Spinal cord (tissue), 9 donors: ENCODE measurements at regions not wholly inside any gene's neighbourhood (a gene's known extent, or its start where the extent isn't known, plus 50 kb on each side); places are given as distances from the start of the nearest gene placed in this dataset.

Experiments used
- DNase-seq, 6 donors: peaks; one replicate each; pipeline versions ENCODE4 v3.0.0 to v3.0.0-alpha.2; 2013 to 2015; ENCODE audit warnings: low spot score in 6 of 6, low read depth in 4 of 6
- H3K27ac ChIP-seq: one replicate; pipeline ENCODE4 v1.5.1; 2013; ENCODE audit warnings: low read depth, low read length, control low read depth
- H3K27me3 ChIP-seq: one replicate; pipeline ENCODE4 v1.6.1; 2013; ENCODE audit warnings: low read length; ENCODE audit not compliant: control insufficient read depth, insufficient read depth
- H3K36me3 ChIP-seq: one replicate; pipeline ENCODE4 v1.6.1; 2013; ENCODE audit warnings: low read length; ENCODE audit not compliant: control insufficient read depth, insufficient read depth
- H3K4me1 ChIP-seq: one replicate; pipeline ENCODE4 v1.6.1; 2013; ENCODE audit warnings: low read length; ENCODE audit not compliant: control insufficient read depth, insufficient read depth
- H3K4me3 ChIP-seq: one replicate; pipeline ENCODE4 v1.5.1; 2013; ENCODE audit warnings: low read depth, low read length, control low read depth
- H3K9me3 ChIP-seq: one replicate; pipeline ENCODE4 v1.6.1; 2013; ENCODE audit warnings: low read length; ENCODE audit not compliant: control insufficient read depth, insufficient read depth
- WGBS: methylation state at CpG from one replicate; pipeline ENCODE4 v1.1.5; 2013; ENCODE audit warnings: missing lambda C conversion rate; ENCODE audit not compliant: insufficient coverage; 5-methylcytosine and 5-hydroxymethylcytosine counted together
- donor health status: healthy.

DNA sequence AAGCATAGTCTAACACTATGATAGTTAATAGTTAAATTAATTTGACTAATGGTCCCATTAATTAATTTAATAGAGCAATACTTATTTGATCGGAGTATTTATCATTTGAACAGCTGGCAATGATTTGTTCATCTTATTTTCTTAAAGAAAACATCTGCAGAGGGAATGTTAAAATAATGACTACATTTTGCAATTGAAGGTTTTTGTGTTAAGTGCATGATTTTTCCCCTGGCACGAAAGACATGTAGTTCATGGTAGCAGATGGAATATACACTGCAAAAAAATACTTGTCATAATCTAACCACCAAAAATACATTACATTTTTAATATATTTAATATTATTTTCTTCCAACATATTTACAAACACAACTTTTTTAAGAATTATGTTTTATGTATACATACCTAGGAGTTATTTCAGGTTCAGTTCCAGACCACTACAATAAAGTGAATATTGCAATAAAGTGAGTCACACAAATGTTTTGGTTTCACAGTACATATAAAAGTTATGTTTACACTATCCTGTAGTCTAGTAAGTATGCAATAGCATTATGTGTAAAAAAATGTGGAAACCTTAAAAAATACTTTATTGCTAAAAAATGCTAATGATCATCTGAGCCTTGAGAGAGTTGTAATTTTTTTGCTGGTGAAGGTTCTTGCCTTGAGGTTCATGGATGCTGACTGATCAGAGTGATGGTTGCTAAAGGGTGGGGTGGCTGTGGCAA is 292.6 kb upstream of the DAB2 start:
- Histone ChIP-seq H3K27me3 (no peaks in the 10 kb centered on the region), H3K4me1 (no peaks in the 10 kb centered on the region), H3K9me3 (no peaks in the 10 kb centered on the region), H3K36me3 (no peaks in the 10 kb centered on the region), H3K4me3 (no peak overlapping the region), H3K27ac (no peak overlapping the region)
- no CpG with 5 or more reads among the region's 2 CpGs for WGBS
- no peak for DNase-seq

DNA sequence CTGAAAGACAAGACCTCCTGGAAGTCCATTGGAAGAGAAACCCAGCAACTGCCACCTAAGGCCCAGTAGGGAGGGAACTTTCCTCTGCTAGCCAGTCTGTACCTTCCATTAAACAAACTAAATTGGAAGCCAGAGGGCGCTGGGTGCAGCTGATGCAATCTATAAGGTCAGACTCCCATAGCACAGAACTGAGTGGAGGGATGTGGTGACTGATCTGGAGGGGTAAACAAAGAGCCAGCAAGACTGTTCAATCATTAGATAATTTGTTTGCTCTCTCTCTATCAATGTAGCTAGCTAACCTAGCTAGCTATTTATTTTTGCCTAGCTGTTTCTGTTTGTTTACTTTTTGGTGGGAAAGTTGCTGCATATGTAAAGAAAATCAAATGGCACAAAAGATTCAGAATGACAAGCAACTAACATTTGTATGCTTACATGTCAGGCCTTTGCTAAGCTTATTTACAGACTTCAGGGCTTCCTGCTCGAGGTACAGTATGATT is 291.8 kb upstream of the DAB2 start:
- Histone ChIP-seq H3K4me3 (no peak overlapping the region), H3K4me1 (no peaks in the 10 kb centered on the region)
- WGBS = no CpG with 5 or more reads among the region's 2 CpGs

DNA sequence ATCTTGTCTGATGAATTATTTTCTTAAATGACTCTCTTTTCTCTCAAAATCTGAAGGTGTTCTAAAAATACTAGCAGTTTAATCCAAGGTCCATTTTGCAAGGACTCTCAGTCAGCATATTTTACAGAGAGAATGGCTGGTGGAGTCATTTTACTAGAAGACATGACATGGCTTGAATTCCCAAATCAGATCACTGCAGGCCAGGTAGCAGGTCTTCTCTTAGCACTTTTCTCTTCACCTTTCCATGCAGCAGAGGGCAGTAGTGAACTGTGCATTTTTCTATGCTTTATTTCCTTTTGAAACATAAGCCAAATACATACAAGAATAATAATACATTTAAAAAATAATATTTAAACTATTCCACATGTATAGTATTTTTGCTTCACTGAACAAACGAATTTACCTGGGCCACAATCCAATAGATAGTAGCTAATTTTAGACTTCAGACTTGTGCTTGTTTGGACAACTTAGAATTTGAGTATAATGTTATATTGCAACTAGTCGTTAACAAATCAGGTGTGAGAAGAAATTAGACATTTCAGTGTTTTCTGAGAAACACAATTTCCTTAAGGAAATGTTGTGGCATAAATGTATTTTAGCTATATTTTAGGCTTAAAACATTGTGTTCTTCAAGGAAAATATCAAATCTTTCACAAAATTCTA is 289.4 kb upstream of the DAB2 start:
- no peaks in the 10 kb centered on the region for H3K4me1 ChIP-seq
- H3K27me3 ChIP-seq = no peaks in the 10 kb centered on the region
- DNase-seq = peak; percentile 28 to 93 (median 56)
- no peaks in the 10 kb centered on the region for H3K9me3 ChIP-seq
- no CpG with 5 or more reads among the region's 2 CpGs for WGBS
- no peak overlapping the region for H3K4me3 ChIP-seq
- no peak overlapping the region for H3K27ac ChIP-seq
- no peaks in the 10 kb centered on the region for H3K36me3 ChIP-seq

More for the DNA sequence above, 291.8 kb upstream of the DAB2 start:
- no peaks in the 10 kb centered on the region for H3K27me3 ChIP-seq
- no peaks in the 10 kb centered on the region for H3K36me3 ChIP-seq
- no peak overlapping the region for H3K27ac ChIP-seq
- no peaks in the 10 kb centered on the region for H3K9me3 ChIP-seq
- peak in 2 of 6 donors; percentile 30 to 63 for DNase-seq

DNA sequence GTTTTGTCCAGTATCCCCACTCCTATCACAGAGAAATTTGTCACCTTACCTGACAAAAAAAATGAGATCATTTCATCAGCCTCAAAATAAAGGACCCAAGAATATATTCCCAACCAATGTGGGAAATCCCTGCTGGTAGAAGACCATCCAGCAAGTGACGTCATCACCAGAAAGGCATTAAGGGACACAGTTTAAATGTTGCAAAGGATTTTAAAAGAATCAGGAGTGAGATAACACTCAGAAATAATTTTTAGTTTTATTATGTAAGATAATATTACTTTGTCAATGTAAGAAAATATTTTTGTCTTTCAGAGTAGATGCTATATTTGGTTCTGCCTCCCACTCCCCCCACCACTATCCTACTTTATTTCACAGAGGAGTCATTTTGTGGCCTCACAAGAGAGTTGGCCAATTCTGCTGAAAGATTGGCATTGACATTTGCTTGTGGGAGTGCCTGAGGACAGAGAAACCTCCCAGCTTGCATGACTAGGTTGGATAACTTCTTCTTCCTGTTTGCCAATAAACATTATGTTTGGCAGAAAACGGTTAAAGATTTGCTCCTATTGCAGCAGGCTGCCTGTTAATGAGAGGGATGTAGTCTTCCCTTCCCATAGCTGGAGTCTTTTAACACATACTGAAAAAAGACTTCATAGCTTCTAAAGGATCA is 288.6 kb upstream of the DAB2 start:
- Histone ChIP-seq H3K36me3 (no peaks in the 10 kb centered on the region), H3K4me1 (no peaks in the 10 kb centered on the region), H3K27me3 (no peaks in the 10 kb centered on the region), H3K27ac (no peak overlapping the region), H3K9me3 (no peaks in the 10 kb centered on the region), H3K4me3 (no peak overlapping the region)
- DNase-seq = peak in 1 of 6 donors; percentile 53
- no CpG with 5 or more reads among the region's 2 CpGs for WGBS

DNA sequence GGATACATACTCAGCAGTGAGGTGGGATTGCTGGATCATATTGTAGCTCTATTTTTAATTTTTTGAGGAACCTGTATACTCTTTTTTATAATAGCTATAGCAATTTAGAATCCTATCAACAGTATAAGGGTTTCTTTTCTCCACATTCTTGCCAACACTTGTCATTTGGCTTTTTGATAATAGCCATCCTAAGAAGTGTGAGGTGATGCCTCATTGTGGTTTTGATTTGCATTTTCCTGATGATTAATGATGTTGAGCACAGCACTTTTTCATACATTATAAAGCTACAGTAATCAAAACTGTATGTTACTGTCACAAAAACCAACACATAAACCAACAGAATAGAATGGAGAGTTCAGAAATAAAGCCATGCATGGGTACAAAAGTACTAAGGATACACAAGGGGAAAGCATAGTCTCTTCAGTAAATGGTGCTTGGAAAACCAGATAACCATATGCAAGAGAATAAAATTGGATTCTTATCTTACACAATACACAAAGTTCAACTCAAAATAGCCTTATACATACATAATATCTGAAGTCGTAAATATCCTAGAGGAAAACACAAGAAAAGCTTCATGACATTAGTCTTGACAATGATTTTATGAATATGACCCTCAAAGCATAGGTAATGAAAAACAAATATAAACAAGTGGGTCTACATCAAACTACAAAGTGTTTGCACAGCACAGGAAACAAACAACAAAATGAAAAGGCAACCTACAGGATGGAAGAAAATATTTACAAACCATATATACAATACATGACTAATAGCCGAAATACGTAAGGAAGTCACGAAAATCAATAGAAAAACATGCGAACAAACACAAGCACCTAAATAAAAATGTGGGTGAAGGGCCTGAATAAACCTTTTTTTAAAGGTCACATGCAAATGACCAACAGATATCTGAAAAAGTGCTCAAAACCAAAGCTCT is 287.8 kb upstream of the DAB2 start:
- WGBS = no CpG with 5 or more reads among the region's 5 CpGs
- Histone ChIP-seq H3K9me3 (no peaks in the 10 kb centered on the region), H3K4me3 (no peak overlapping the region), H3K36me3 (no peaks in the 10 kb centered on the region), H3K27ac (no peak overlapping the region), H3K27me3 (no peaks in the 10 kb centered on the region), H3K4me1 (no peaks in the 10 kb centered on the region)
- DNase-seq = no peak

DNA sequence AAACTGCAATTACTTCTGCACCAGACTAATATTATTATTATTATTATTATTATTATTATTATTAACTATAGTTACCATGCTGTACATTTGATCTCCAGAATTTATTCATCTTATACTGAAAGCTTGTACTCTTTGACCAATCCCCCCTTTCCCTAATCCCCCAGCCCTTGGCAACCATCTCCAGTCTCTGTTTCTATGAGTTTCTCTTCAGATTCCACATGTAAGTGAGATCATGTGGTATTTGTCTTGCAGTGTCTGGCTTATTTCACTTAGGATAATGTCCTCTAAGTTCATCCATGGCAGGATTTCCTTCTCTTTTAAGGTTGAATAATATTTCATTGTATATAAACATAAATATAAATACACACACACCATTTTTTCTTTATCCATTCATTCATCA is 287.0 kb upstream of the DAB2 start:
- no peak overlapping the region for H3K4me3 ChIP-seq
- H3K27ac ChIP-seq = no peak overlapping the region
- H3K4me1 ChIP-seq = no peaks in the 10 kb centered on the region
- no peaks in the 10 kb centered on the region for H3K27me3 ChIP-seq
- H3K9me3 ChIP-seq = no peaks in the 10 kb centered on the region
- DNase-seq = no peak
- no peaks in the 10 kb centered on the region for H3K36me3 ChIP-seq

DNA sequence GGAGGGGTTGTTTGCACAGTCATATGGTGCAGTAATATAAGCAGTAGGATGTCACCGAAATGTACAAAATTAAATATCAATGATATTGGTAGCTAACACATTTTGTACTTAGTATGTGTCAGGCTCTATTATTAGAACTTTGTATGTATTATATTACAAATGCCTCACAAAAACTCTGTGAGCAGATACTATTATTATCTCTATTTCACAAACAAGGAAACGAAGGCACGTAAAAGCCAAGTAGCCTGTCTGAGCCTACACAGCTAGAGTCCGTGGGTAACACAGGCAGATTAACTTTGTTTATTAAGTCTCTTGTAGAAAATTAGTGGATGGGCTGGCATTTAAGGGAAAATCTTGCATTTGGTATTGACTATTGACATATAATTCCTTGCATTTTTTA is 284.3 kb upstream of the DAB2 start:
- Histone ChIP-seq H3K27ac (no peak overlapping the region), H3K36me3 (no peaks in the 10 kb centered on the region), H3K9me3 (no peaks in the 10 kb centered on the region), H3K4me1 (no peaks in the 10 kb centered on the region), H3K27me3 (no peaks in the 10 kb centered on the region), H3K4me3 (no peak overlapping the region)
- WGBS = no CpG with 5 or more reads among the region's 4 CpGs
- no peak for DNase-seq

DNA sequence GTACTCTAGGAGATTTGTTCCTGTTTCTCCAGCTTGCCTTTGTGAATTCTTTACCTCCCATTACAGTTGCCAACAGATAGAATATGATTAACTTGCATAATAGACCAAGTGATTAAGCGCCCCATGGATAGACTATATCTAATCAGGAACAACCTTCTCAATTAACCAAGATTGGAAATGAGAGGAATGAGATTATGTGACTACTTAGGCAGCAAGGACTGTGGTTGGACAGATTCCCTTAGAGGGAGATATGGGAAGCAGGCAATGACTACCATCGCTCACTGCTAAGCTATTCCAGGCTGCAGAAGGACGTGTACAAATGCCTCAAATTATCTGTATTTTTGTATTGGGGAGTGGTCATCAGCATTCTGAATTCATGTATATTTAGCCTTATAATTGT is 278.1 kb upstream of the DAB2 start:
- Histone ChIP-seq H3K9me3 (no peaks in the 10 kb centered on the region), H3K36me3 (no peaks in the 10 kb centered on the region), H3K4me1 (no peaks in the 10 kb centered on the region), H3K27me3 (no peaks in the 10 kb centered on the region), H3K4me3 (no peak overlapping the region), H3K27ac (no peak overlapping the region)
- DNase-seq = no peak
- no CpG with 5 or more reads among the region's 3 CpGs for WGBS

DNA sequence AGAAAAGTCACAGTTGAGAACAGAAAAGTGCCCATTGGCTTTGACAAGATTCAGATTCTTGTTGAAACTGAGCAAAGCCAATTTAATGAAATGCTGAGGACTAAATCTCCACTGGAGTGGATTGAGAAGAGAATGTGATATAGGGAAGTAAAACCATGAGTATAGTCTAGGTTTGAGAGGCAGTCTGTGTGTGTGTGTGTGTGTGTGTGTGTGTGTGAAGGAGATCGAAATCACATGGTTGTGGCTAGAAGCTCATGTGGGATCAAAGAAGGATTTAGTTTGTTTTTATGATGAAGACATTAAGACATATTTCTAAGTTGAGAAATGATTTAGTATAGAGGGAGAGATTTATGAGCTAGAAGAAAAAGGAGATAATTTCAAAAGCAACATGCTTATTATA is 275.7 kb upstream of the DAB2 start:
- H3K36me3 ChIP-seq = no peaks in the 10 kb centered on the region
- no peaks in the 10 kb centered on the region for H3K9me3 ChIP-seq
- WGBS = 89% methylated on average over 1 of the region's 1 CpG
- no peak overlapping the region for H3K27ac ChIP-seq
- H3K27me3 ChIP-seq = no peaks in the 10 kb centered on the region
- DNase-seq = no peak
- H3K4me1 ChIP-seq = no peaks in the 10 kb centered on the region
- H3K4me3 ChIP-seq = no peak overlapping the region
